H1 (cell line): ENCODE measurements at regions not wholly inside any gene's neighbourhood (a gene's known extent, or its start where the extent isn't known, plus 50 kb on each side); places are given as distances from the start of the nearest gene placed in this dataset.

ENCODE experiments used
- CTCF ChIA-PET: fragments of 300-600 bp; sonication (Branson Sonifier 250); formaldehyde crosslinking; loops from one replicate; lab custom pipeline; 2021; ENCODE audit not compliant: partially characterized antibody; lab: Charles Lee
- POLR2A ChIA-PET: fragments of 300-600 bp; sonication (Branson Sonifier 250); formaldehyde crosslinking; loops from one replicate; lab custom pipeline; 2021; ENCODE audit warnings: inconsistent platforms; ENCODE audit not compliant: partially characterized antibody; lab: Charles Lee
- DNase-seq, 2 experiments: peaks; one replicate each; pipeline versions ENCODE4 v3.0.0 to v3.0.0-alpha.2; 2010 to 2022; ENCODE audit warnings: low spot score in 2 of 2, low read depth in 1 of 2, mixed read lengths in 1 of 2
- FAIRE-seq: peaks from 2 replicates; lab custom pipeline; 2011; peaks lifted over from hg19 to GRCh38; lab: Jason Lieb, UNC
- H2AFZ ChIP-seq: 2 replicates; pipeline ENCODE4 v1.8.1; 2012; ENCODE audit warnings: low read length, inconsistent platforms
- H2AK5ac ChIP-seq: 2 replicates; pipeline ENCODE4 v1.6.1; 2013; ENCODE audit warnings: low read depth, low read length
- H2BK120ac ChIP-seq: replicated peaks from 2 replicates; pipeline ENCODE3; 2013; ENCODE audit warnings: low read depth, low read length, inconsistent platforms
- H2BK12ac ChIP-seq: 2 replicates; pipeline ENCODE4 v1.6.1; 2013; ENCODE audit warnings: low read depth, low read length
- H2BK15ac ChIP-seq: 2 replicates; pipeline ENCODE4 v1.6.1; 2013; ENCODE audit warnings: low read length
- H2BK20ac ChIP-seq: 2 replicates; pipeline ENCODE4 v1.6.1; 2013; ENCODE audit warnings: low read length
- H2BK5ac ChIP-seq: 2 replicates; pipeline ENCODE4 v1.6.1; 2013; ENCODE audit warnings: low read depth, low read length
- H3K14ac ChIP-seq: 2 replicates; pipeline ENCODE4 v1.6.1; 2013; ENCODE audit warnings: inconsistent platforms; ENCODE audit not compliant: insufficient read length
- H3K18ac ChIP-seq: 2 replicates; pipeline ENCODE4 v1.6.1; 2013; ENCODE audit warnings: low read length; ENCODE audit errors: extremely low read depth
- H3K23ac ChIP-seq: 2 replicates; pipeline ENCODE4 v1.6.1; 2013; ENCODE audit warnings: inconsistent platforms; ENCODE audit not compliant: insufficient read length
- H3K23me2 ChIP-seq: 2 replicates; pipeline ENCODE4 v1.6.1; 2013; ENCODE audit warnings: low read depth, low read length
- H3K27ac ChIP-seq: 2 replicates; pipeline ENCODE4 v1.6.1; 2011; ENCODE audit warnings: low read depth, low read length, inconsistent platforms
- H3K27me3 ChIP-seq, 4 experiments: replicated peaks in 1 of 4; 1 replicate in 1 of 4; 2 replicates in 3 of 4; pipeline versions ENCODE4 v1.6.1 to v1.8.1; 2011 to 2013; ENCODE audit warnings: low read length in 3 of 4, mild to moderate bottlenecking in 3 of 4, inconsistent platforms in 2 of 4, mixed read lengths in 2 of 4, moderate library complexity in 1 of 4; ENCODE audit not compliant: control insufficient read depth in 3 of 4, insufficient read depth in 3 of 4; ENCODE audit errors: extremely low read depth in 1 of 4
- H3K36me3 ChIP-seq, 4 experiments: 2 replicates each; pipeline versions ENCODE4 v1.6.1 to v1.8.1; 2011 to 2013; ENCODE audit warnings: mild to moderate bottlenecking in 4 of 4, low read length in 3 of 4, moderate library complexity in 2 of 4, control low read depth in 1 of 4, inconsistent platforms in 1 of 4; ENCODE audit not compliant: insufficient read depth in 4 of 4, control insufficient read depth in 2 of 4
- H3K4ac ChIP-seq: replicated peaks from 2 replicates; pipeline ENCODE3; 2013; ENCODE audit warnings: low read length, low read depth, mixed read lengths, inconsistent platforms; ENCODE audit not compliant: insufficient read length
- H3K4me1 ChIP-seq, 4 experiments: replicated peaks in 1 of 4; 1 replicate in 1 of 4; 2 replicates in 3 of 4; pipeline versions ENCODE4 v1.6.1 to v1.8.1; 2011 to 2013; ENCODE audit warnings: low read length in 3 of 4, inconsistent platforms in 2 of 4, mixed read lengths in 1 of 4; ENCODE audit not compliant: insufficient read depth in 4 of 4, control insufficient read depth in 3 of 4
- H3K4me2 ChIP-seq, 2 experiments: 2 replicates each; pipeline versions ENCODE4 v1.6.1 to v1.8.1; 2011 to 2013; ENCODE audit warnings: low read depth in 2 of 2, low read length in 2 of 2, control low read depth in 1 of 2, inconsistent platforms in 1 of 2, mild to moderate bottlenecking in 1 of 2; ENCODE audit not compliant: insufficient read depth in 1 of 2
- H3K4me3 ChIP-seq, 4 experiments: fragments of 200-600, 300-600 bp in 1 of 4; sonication (generic), shearing (Covaris generic), sonication (Bioruptor Twin) in 1 of 4; 2 replicates each; pipeline versions ENCODE4 v1.5.1 to v1.8.1; 2011 to 2016; ENCODE audit warnings: low read length in 4 of 4, low read depth in 3 of 4, control low read depth in 2 of 4, inconsistent platforms in 2 of 4, mild to moderate bottlenecking in 2 of 4, mixed read lengths in 1 of 4, moderate library complexity in 1 of 4; ENCODE audit not compliant: insufficient read depth in 2 of 4; ENCODE audit errors: extremely low read depth in 1 of 4
- H3K56ac ChIP-seq: replicated peaks from 2 replicates; pipeline ENCODE3; 2013; ENCODE audit warnings: low read depth, mild to moderate bottlenecking, mixed read lengths, low read length, inconsistent platforms; ENCODE audit not compliant: insufficient read length
- H3K79me1 ChIP-seq: 2 replicates; pipeline ENCODE4 v1.6.1; 2013; ENCODE audit warnings: low read depth, low read length, control low read depth
- H3K79me2 ChIP-seq, 2 experiments: 2 replicates each; pipeline versions ENCODE4 v1.6.1 to v1.8.1; 2012 to 2013; ENCODE audit warnings: low read length in 2 of 2, mild to moderate bottlenecking in 2 of 2, inconsistent platforms in 1 of 2; ENCODE audit not compliant: insufficient read depth in 2 of 2, control insufficient read depth in 1 of 2
- H3K9ac ChIP-seq, 4 experiments: replicated peaks in 1 of 4; 1 replicate in 1 of 4; 2 replicates in 3 of 4; pipeline versions ENCODE4 v1.6.1 to v1.8.1; 2011 to 2013; ENCODE audit warnings: low read depth in 3 of 4, low read length in 3 of 4, control low read depth in 2 of 4, mild to moderate bottlenecking in 2 of 4, moderate library complexity in 2 of 4, inconsistent platforms in 1 of 4; ENCODE audit errors: extremely low read depth in 1 of 4
- H3K9me3 ChIP-seq, 2 experiments: 2 replicates each; pipeline versions ENCODE4 v1.6.1 to v1.8.1; 2012 to 2013; ENCODE audit warnings: mild to moderate bottlenecking in 2 of 2, moderate library complexity in 2 of 2, control low read depth in 1 of 2, inconsistent platforms in 1 of 2, low read depth in 1 of 2, low read length in 1 of 2, mixed read lengths in 1 of 2; ENCODE audit not compliant: insufficient read depth in 2 of 2
- H4K20me1 ChIP-seq, 2 experiments: replicated peaks in 1 of 2; 2 replicates each; pipeline versions ENCODE3 to v1.8.1; 2011 to 2013; ENCODE audit warnings: inconsistent platforms in 2 of 2, low read length in 2 of 2, mild to moderate bottlenecking in 1 of 2; ENCODE audit not compliant: insufficient read depth in 2 of 2, control insufficient read depth in 1 of 2
- H4K5ac ChIP-seq: 2 replicates; pipeline ENCODE4 v1.6.1; 2013; ENCODE audit warnings: low read length, low read depth, mixed read lengths, inconsistent platforms; ENCODE audit not compliant: insufficient read length
- H4K8ac ChIP-seq: 2 replicates; pipeline ENCODE4 v1.8.0; 2013; ENCODE audit warnings: mild to moderate bottlenecking, moderate library complexity, low read length, inconsistent platforms; ENCODE audit not compliant: insufficient read depth; ENCODE audit errors: extremely low read depth
- H4K91ac ChIP-seq: replicated peaks from 2 replicates; pipeline ENCODE3; 2013; ENCODE audit warnings: low read length, mixed read lengths, inconsistent platforms; ENCODE audit not compliant: insufficient read length
- BACH1 ChIP-seq: IDR thresholded peaks from 2 replicates; pipeline ENCODE4 v1.6.1; 2012; ENCODE audit warnings: low read length, improper control_type of control experiment
- BCL11A ChIP-seq, 2 experiments: IDR thresholded peaks; one replicate each; pipeline ENCODE4 v1.6.1; 2011; ENCODE audit warnings: low read depth in 2 of 2, low read length in 2 of 2, mild to moderate bottlenecking in 2 of 2
- CBX8 ChIP-seq: fragments of 300-800, 300-1000 bp; sonication (generic); IDR thresholded peaks from 2 replicates; pipeline ENCODE4 v1.7.1; 2016; ENCODE audit warnings: low read depth, low read length, borderline replicate concordance
- CEBPB ChIP-seq: IDR thresholded peaks from 2 replicates; pipeline ENCODE4 v1.6.1; 2012; ENCODE audit warnings: low read depth, low read length
- CREB1 ChIP-seq: IDR thresholded peaks from 2 replicates; pipeline ENCODE4 v1.6.1; 2012; ENCODE audit warnings: inconsistent platforms
- EZH2 ChIP-seq: fragments of 200-600 bp; sonication (generic); IDR thresholded peaks from 2 replicates; pipeline ENCODE4 v1.7.1; 2012; ENCODE audit warnings: low read depth, mild to moderate bottlenecking, moderate library complexity, low read length, inconsistent platforms; ENCODE audit not compliant: severe bottlenecking
- GABPA ChIP-seq: IDR thresholded peaks from 2 replicates; pipeline ENCODE4 v1.6.1; 2011; ENCODE audit warnings: mild to moderate bottlenecking, low read length, moderate library complexity, borderline replicate concordance; ENCODE audit not compliant: insufficient read depth
- JUN ChIP-seq: IDR thresholded peaks from 2 replicates; pipeline ENCODE4 v1.6.1; 2011; ENCODE audit warnings: low read depth, mild to moderate bottlenecking, improper control_type of control experiment, low read length
- RAD21 ChIP-seq, 2 experiments: IDR thresholded peaks in 1 of 2; conservative IDR thresholded peaks in 1 of 2; 2 replicates each; pipeline ENCODE4 v1.6.1; 2011; ENCODE audit warnings: low read depth in 2 of 2, low read length in 2 of 2, improper control_type of control experiment in 1 of 2, inconsistent platforms in 1 of 2, mild to moderate bottlenecking in 1 of 2, moderate library complexity in 1 of 2
- RNF2 ChIP-seq: fragments of 200-900, 300-1000 bp; sonication (generic); IDR thresholded peaks from 2 replicates; pipeline ENCODE4 v1.7.1; 2016; ENCODE audit warnings: borderline replicate concordance, low read depth, mild to moderate bottlenecking, antibody characterized with exemption, low read length; ENCODE audit not compliant: poor library complexity, severe bottlenecking; ENCODE audit errors: missing control alignments
- RXRA ChIP-seq: IDR thresholded peaks from 2 replicates; pipeline ENCODE4 v1.6.1; 2011; ENCODE audit warnings: low read depth, mild to moderate bottlenecking, low read length, moderate library complexity; ENCODE audit not compliant: insufficient read depth
- SP4 ChIP-seq: IDR thresholded peaks from 2 replicates; pipeline ENCODE4 v1.6.1; 2012; ENCODE audit warnings: low read length, inconsistent platforms
- WGBS, 2 experiments: shearing (Covaris generic) in 1 of 2; methylation state at CpG; one replicate each; pipeline versions ENCODE4 v1.1.6 to v1.1.7; 2013 to 2015; ENCODE audit warnings: low lambda C conversion rate in 2 of 2, mixed read lengths in 2 of 2, inconsistent platforms in 1 of 2, low coverage in 1 of 2, missing lambda C conversion rate in 1 of 2; ENCODE audit not compliant: insufficient replicate concordance in 2 of 2, insufficient coverage in 1 of 2, insufficient read length in 1 of 2; ENCODE audit errors: extremely low coverage in 1 of 2, missing lambda C conversion rate in 1 of 2; 5-methylcytosine and 5-hydroxymethylcytosine counted together
- TF ChIP-seq, protein P1 (sequence below): IDR thresholded peaks from 2 replicates; pipeline ENCODE4 v1.6.1; 2012; ENCODE audit warnings: low read length, inconsistent platforms

GRCh38 chr10:120105492-120105891, 213.0 kb downstream of the SEC23IP start:
- no peak overlapping the region for H4K8ac ChIP-seq
- H2AFZ ChIP-seq: no peak overlapping the region
- H3K14ac ChIP-seq: no peak overlapping the region
- no peaks in the 10 kb centered on the region for H3K79me1 ChIP-seq
- H2BK15ac ChIP-seq: no peak overlapping the region
- no peak overlapping the region for H3K56ac ChIP-seq
- ChIA-PET CTCF (interaction anchor here (0.9 to 1.7 kb wide), 2 partner anchors 48 to 116 kb away, joined by 3 to 5 read pairs; no protein-coding TSS in a partner anchor), POLR2A (no interaction called here)
- H3K4me3 ChIP-seq: no peak overlapping the region
- FAIRE-seq (no peak), DNase-seq (no peak)
- no peaks in the 10 kb centered on the region; a peak in 1 of 7 replicates for H3K4me1 ChIP-seq
- no peaks in the 10 kb centered on the region for H3K23me2 ChIP-seq
- H3K27ac ChIP-seq: no peak overlapping the region
- H3K9me3 ChIP-seq: no peaks in the 10 kb centered on the region
- WGBS, 2 experiments: 93% methylated on average over 1 of the region's 1 CpG; no CpG with 5 or more reads in 1 of the 2 experiments
- H4K91ac ChIP-seq: no peak overlapping the region
- no peaks in the 10 kb centered on the region for H3K27me3 ChIP-seq
- H4K20me1 ChIP-seq: no peaks in the 10 kb centered on the region
- no peak overlapping the region for H2BK12ac ChIP-seq
- H3K23ac ChIP-seq: no peak overlapping the region
- no peak overlapping the region for H3K18ac ChIP-seq
- no peaks in the 10 kb centered on the region for H3K79me2 ChIP-seq
- no peak overlapping the region for H2AK5ac ChIP-seq
- H2BK20ac ChIP-seq: no peak overlapping the region
- no peak overlapping the region for H4K5ac ChIP-seq
- H2BK5ac ChIP-seq: no peak overlapping the region
- no peak overlapping the region for H3K4me2 ChIP-seq
- H2BK120ac ChIP-seq: no peak overlapping the region
- H3K36me3 ChIP-seq: no peaks in the 10 kb centered on the region
- no peak overlapping the region for H3K9ac ChIP-seq
- no peak overlapping the region for H3K4ac ChIP-seq
- TF ChIP-seq RNF2: no peak
- no peak for TF ChIP-seq GABPA
- no peak for TF ChIP-seq JUN
- TF ChIP-seq BCL11A (IDR thresholded peaks at IDR 0.05; ENCODE audit: low read depth in 2 of 2, low read length in 2 of 2): no peak
- TF ChIP-seq SP4: no peak
- TF ChIP-seq CEBPB: no peak
- TF ChIP-seq EZH2: no peak
- TF ChIP-seq CREB1: no peak
- TF ChIP-seq CBX8: no peak
- no peak for TF ChIP-seq BACH1
- TF ChIP-seq RAD21 (IDR thresholded peaks at IDR 0.05 in 1 of 2, conservative IDR thresholded peaks at IDR 0.05 in 1 of 2; ENCODE audit: low read depth in 2 of 2, low read length in 2 of 2): no peak
- TF ChIP-seq, protein P1, sequence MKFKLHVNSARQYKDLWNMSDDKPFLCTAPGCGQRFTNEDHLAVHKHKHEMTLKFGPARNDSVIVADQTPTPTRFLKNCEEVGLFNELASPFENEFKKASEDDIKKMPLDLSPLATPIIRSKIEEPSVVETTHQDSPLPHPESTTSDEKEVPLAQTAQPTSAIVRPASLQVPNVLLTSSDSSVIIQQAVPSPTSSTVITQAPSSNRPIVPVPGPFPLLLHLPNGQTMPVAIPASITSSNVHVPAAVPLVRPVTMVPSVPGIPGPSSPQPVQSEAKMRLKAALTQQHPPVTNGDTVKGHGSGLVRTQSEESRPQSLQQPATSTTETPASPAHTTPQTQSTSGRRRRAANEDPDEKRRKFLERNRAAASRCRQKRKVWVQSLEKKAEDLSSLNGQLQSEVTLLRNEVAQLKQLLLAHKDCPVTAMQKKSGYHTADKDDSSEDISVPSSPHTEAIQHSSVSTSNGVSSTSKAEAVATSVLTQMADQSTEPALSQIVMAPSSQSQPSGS: no peak
- no peak for TF ChIP-seq RXRA
